Erythroblast (primary cell): ENCODE measurements at regions not wholly inside any gene's neighbourhood (a gene's known extent, or its start where the extent isn't known, plus 50 kb on each side); places are given as distances from the start of the nearest gene placed in this dataset.

Source experiments
- GATA1 ChIP-seq: IDR thresholded peaks from 2 replicates; pipeline ENCODE4 v1.6.1; 2011; ENCODE audit warnings: low read depth, mild to moderate bottlenecking, control low read depth, low read length, moderate library complexity
- POLR2A ChIP-seq: IDR thresholded peaks from 2 replicates; pipeline ENCODE4 v1.6.1; 2011; ENCODE audit warnings: mild to moderate bottlenecking, low read length

GRCh38 chr5:29061381-29061780 is 2023.0 kb upstream of the CDH9 start:
- no peak for TF ChIP-seq POLR2A
- TF ChIP-seq GATA1, result no peak
